ENCODE measurements at regions not wholly inside any gene's neighbourhood (a gene's known extent, or its start where the extent isn't known, plus 50 kb on each side); places are given as distances from the start of the nearest gene placed in this dataset.

GRCh38 chr9:81532251-81532650 is 157.1 kb downstream of the TLE1 start:
- no peak for DNase-seq

GRCh38 chr9:81531511-81531910 is 157.8 kb downstream of the TLE1 start:
- DNase-seq: no peak

DNA sequence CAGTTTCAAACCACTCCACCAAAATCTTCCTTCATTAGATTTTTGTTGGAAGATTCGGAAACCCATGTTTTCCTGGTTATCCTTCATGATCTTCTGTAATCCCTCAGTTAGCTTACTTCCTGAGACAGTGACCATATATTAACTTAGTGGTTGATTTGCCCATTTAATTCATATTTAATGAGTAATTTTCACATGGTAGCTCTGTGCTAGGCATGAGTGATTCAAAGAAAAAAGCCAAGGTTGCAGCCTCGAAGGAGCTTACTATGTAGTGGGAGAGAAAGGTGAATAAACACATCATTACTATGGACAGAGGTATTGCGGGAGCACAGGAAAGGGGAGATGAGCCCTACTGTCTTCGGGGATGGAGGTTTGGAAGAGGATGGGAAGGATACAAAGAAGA is 158.5 kb downstream of the TLE1 start:
- DNase-seq: no peak

DNA sequence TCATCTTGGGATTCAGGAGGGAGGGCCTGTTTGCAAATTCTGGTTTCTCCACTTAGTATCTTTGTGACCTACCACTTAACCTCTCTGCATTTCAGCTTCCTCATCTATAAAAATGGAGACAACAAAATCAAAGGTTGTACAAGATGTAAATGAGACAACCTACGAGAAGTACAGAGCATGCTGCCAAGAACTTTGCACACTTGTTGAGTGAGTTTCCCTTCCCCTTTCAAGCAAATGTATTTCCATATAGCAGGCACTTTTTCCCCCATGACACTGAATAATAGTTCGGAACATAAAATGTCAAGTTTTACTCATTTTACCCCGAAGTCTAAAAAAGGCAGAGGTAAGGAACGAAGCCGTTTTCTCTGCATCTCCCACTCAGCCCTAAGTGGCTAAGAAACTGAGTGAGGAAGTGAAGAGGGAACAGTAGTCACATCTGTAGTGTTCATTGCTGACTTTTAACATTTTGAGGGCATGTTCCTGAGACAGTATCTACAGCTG is 159.0 kb downstream of the TLE1 start:
- DNase-seq: no peak

GRCh38 chr9:81529556-81530193 is 159.7 kb downstream of the TLE1 start:
- DNase-seq: no peak

DNA sequence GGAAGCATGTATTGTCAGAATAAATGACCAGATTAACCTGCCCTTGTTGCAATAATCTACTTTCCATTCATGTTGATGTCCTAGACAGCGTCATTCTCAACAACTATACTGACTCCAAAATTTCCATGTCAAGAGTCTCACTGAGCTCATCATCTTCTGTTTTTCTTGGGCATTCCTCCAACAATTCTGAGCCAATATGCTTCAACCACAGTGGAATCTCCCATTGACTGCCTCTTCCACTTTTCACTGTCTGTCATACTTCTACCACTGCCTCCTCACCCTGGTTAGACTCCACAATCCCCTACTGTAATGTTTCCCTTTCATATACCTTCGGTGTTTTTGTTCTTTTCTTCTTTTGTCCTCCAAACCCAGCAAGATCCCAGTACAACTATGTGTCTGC is 162.8 kb downstream of the TLE1 start:
- DNase-seq: no peak

GRCh38 chr9:81522716-81523551 is 166.4 kb downstream of the TLE1 start:
- peak; percentile 1 for DNase-seq

- DNase-seq: no peak
Measured at GRCh38 chr9:81521892-81522291, 167.5 kb downstream of the TLE1 start.

- no peak for DNase-seq
Measured at GRCh38 chr9:81519816-81520495, 169.4 kb downstream of the TLE1 start.

DNA sequence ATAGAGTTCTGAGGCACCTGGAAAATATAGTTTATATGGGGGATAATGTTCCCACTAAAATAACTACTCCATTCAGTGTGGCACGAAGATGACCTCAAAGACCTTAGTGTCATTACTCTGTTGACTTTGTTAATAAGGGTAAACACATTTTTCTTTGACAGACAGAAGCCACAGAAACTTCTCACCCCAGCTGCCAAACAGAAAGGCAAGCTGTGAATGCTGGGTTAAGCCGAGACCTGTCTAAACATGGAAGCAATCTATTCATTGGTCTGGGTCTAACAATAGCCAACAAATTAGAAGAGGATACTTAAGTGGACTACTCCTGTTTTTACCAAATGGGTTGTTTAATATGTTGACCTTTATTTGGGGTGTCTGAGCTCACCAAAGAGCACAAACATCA is 171.4 kb downstream of the TLE1 start:
- DNase-seq: no peak

DNA sequence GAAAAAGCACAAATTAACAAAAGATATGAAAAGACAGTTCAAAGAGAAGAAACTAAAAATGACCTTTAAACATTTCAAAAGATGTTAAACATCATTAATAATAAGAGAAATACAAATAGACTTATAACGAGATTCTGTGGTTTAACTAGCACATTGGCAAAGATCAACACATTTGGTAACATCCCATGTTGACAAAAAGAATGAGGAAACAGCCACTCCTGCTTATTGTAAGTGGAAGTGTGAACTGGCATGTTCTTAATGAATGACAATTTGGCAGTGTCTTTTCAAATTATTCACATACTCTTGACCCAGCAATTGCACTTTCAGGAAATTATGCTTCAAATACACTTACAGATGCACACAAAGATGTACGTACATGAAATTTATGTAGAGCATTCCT is 176.3 kb downstream of the TLE1 start:
- no peak for DNase-seq

DNA sequence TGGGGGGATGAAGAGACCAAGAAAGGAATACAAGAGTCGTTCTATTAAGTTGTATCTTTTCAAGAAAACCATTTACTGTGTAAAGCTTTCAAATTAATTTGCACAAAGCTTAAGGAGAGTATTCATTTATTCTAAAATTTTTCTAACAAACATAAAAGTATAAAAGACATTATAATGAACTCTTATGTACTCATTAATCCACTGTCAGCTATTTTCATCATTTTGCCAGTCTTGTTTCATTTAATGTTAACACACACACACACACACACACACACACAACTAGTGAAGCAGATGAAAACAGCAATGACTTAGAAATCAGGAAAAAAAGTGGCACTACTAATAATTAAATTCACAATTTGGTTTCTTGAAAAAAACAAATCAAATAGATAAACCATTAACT is 176.7 kb downstream of the TLE1 start:
- no peak for DNase-seq

GRCh38 chr9:81508476-81508875 is 180.9 kb downstream of the TLE1 start:
- DNase-seq: no peak

DNA sequence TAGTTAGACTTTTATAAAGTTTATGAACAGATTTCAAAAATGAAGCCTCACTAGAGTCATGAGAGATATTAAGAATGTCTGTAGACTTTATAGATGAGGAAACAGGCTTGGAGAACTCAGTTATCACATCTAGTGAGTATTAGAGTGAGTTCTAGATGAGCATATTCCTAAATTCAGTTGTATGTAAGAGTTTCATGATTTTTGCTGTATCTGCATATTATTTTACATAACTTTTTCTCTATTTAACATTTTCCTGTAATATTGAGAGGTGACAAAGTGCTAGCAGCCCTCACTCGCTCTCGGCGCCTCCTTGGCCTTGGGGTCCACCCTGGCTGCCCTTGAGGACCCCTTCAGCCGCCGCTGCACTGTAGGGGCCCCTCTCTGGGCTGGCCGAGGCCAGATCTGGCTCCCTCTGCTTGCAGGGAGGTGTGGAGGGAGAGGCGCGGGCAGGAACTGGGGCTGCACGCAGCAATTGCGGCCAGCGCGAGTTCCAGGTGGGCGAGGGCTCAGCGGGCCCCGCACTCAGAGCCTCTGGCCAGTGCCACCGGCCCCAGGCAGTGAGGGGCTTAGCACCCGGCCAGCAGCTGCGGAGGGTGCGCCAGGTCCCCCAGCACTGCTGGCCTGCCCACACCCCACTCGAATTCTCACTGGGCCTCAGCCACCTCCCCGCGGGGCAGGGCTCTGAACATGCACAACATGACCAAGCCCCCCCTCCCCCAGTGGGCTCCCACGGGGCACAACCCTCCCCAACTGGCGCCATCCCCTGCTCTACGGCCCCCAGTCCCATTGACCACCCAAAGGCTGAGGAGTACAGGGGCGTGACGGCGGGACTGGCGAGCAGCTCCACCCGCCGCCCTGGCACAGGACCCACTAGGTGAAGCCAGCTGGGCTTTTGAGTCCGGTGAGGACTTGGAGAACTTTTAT is 182.1 kb downstream of the TLE1 start:
- DNase-seq: no peak

GRCh38 chr9:81499594-81499993 is 189.8 kb downstream of the TLE1 start:
- DNase-seq: no peak

DNA sequence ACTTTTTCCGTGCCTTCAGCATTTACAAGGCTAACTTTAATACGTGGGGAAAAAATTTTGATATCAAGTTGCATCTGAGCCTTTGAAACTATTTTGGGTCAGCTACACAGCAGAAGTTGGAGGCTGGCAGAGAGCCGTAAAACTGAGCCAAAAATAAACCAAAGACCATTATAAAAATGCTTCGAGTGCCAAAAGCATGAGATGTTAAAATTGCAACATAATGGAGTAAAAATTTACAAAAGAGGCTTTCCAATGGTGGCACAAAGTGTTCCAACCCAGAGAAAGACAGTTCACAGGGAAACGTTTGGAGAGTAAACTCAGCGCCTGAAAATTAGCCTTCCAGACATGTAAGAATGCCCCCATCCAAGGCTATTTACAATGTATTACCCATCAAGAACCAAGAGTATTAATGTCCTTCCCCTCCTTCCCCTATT is 190.3 kb downstream of the TLE1 start:
- no peak for DNase-seq

DNA sequence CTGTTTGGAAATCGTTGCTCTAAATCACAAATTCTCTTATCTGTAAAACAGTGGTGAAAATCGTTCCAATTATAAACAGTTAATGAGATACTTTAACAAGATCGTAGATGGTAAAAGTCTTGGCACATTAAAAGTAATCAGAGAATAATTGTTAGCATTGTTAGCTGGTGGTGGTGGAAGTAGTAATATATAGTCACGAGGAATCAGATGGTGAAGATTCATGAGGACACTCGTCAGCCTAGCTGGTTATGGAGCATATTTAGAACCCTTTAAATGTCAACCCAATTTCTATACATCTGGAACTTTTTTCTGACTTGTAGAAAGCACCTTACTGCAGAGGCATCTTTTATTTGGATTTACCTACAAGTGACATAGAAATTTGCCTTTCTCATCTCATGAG is 190.8 kb downstream of the TLE1 start:
- DNase-seq: no peak

- DNase-seq: no peak
Measured at GRCh38 chr9:81497091-81497490, 192.3 kb downstream of the TLE1 start.

- no peak for DNase-seq
Measured at GRCh38 chr9:81492710-81493447, 196.5 kb downstream of the TLE1 start.

DNA sequence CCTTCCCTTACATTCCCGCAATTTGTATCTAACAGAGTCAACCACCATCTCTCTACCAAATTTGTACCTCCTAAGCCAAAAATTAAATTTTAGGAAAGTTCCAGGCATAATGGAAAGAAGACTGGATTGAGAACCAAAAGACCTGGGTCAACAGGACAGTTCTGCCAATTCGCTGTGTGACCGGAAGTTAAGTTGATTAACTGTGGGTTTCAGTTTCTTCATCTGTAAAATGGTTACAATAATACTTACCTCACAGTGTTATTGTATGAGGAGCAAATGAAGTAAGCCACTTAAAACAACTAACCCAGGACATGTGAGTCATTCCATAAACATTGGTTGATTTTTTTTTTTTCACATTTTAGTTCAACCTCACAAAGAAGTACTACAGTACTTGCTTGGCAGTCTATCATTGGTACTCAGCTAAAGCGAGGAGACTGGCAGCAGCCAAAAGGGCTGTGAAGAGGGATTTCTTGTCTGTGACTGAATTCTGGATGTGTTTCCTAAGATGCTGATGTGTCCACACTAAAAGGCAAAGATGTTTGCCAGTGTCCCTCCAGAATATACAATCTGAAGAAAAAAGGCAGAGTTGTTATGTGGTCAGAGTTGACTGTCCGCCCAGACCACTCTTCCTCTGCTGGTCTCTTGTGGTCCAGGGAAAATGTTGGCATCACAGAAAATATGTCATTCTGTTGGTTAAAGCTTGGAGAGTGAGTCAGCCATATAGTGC is 198.6 kb downstream of the TLE1 start:
- no peak for DNase-seq

DNA sequence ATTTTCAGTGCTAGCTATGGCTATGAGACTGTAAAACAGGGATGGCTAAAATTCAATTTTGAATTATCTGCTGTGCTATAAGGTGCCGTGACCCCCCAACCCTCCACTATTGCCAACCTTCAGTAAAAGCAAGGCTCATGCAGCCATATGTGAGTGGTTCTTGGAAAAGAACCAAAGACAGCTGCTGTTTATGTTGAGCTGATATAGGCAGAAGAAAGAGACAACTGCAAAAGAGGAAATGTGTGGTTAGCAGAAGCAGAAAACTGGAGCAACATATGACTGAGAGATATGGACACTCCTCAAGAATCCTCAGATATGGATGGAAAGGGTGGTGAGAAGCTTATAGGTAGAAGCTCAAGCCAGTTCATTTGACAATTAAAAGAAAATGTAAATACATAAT is 200.3 kb downstream of the TLE1 start:
- no peak for DNase-seq

Measured in activated CD4-positive, alpha-beta T cell treated with anti-CD3 and anti-CD28 coated beads, Interleukin-2, Interleukin-6, amounts not matched to agents 100 ng/mL and 50 ng/mL, durations not matched to agents 16 hours and 8 hours (primary cell).